CD4-positive, CD25-positive, alpha-beta regulatory T cell (primary cell): ENCODE measurements at regions not wholly inside any gene's neighbourhood (a gene's known extent, or its start where the extent isn't known, plus 50 kb on each side); places are given as distances from the start of the nearest gene placed in this dataset.

Experiments used
- ATAC-seq, 2 donors: fragments of 150-1000 bp; cut with Tn5 transposase; one replicate each; pipeline ENCODE4 v1.10.0; 2021; ENCODE audit warnings: low read depth in 2 of 2, moderate number of reproducible peaks in 2 of 2, moderate library complexity in 1 of 2
- DNase-seq, 3 donors: peaks; one replicate each; pipeline versions ENCODE4 v3.0.0 to v3.0.0-alpha.2; 2012 to 2022; ENCODE audit warnings: mixed read lengths in 1 of 3
- H3K27ac ChIP-seq: one replicate; pipeline ENCODE4 v1.7.0; 2013; ENCODE audit warnings: mild to moderate bottlenecking, low read length; ENCODE audit not compliant: insufficient read depth, poor library complexity, severe bottlenecking
- H3K27me3 ChIP-seq: one replicate; pipeline ENCODE4 v1.7.0; 2013; ENCODE audit warnings: low read length; ENCODE audit not compliant: control insufficient read depth, insufficient read depth
- H3K36me3 ChIP-seq: one replicate; pipeline ENCODE4 v1.7.0; 2013; ENCODE audit warnings: mild to moderate bottlenecking, low read length, moderate library complexity; ENCODE audit not compliant: control insufficient read depth, insufficient read depth
- H3K4me1 ChIP-seq: 2 replicates; pipeline ENCODE4 v1.7.0; 2013; ENCODE audit warnings: mild to moderate bottlenecking, low read length; ENCODE audit not compliant: insufficient read depth, control insufficient read depth, poor library complexity, severe bottlenecking
- H3K4me3 ChIP-seq: one replicate; pipeline ENCODE4 v1.7.0; 2013; ENCODE audit warnings: low read depth, mild to moderate bottlenecking, low read length, moderate library complexity
- H3K9me3 ChIP-seq, 2 experiments: 1 replicate in 1 of 2; 2 replicates in 1 of 2; pipeline ENCODE4 v1.7.0; 2013; ENCODE audit warnings: low read length in 2 of 2, mild to moderate bottlenecking in 1 of 2, moderate library complexity in 1 of 2; ENCODE audit not compliant: control insufficient read depth in 2 of 2
- H3K27ac Mint-ChIP-seq, 3 donors: one replicate each; pipeline ENCODE4 v1.8.0; 2020 to 2022; ENCODE audit warnings: mild to moderate bottlenecking in 3 of 3, mixed read lengths in 3 of 3, moderate library complexity in 2 of 3
- H3K27me3 Mint-ChIP-seq: one replicate; pipeline ENCODE4 v1.8.0; 2022; ENCODE audit warnings: mild to moderate bottlenecking, mixed read lengths
- H3K36me3 Mint-ChIP-seq: one replicate; pipeline ENCODE4 v1.8.0; 2020; ENCODE audit warnings: mixed read lengths
- H3K4me1 Mint-ChIP-seq, 4 donors: one replicate each; pipeline ENCODE4 v1.8.0; 2020 to 2022; ENCODE audit warnings: mixed read lengths in 4 of 4, mild to moderate bottlenecking in 1 of 4
- H3K4me3 Mint-ChIP-seq, 4 donors: one replicate each; pipeline ENCODE4 v1.8.0; 2020 to 2022; ENCODE audit warnings: mild to moderate bottlenecking in 4 of 4, mixed read lengths in 4 of 4, moderate library complexity in 3 of 4
- H3K9me3 Mint-ChIP-seq, 7 donors: one replicate each; pipeline ENCODE4 v1.8.0; 2020 to 2022; ENCODE audit warnings: mixed read lengths in 7 of 7, mild to moderate bottlenecking in 3 of 7, moderate library complexity in 2 of 7

- Mint-ChIP-seq H3K36me3 (no peaks in the 10 kb centered on the region), H3K27me3 (no peaks in the 10 kb centered on the region), H3K27ac (no peak overlapping the region), H3K9me3 (peaks cover 0 to 4% (median 1%) of the 10 kb centered on the region in 7 donors), H3K4me3 (no peak overlapping the region), H3K4me1 (no peaks in the 10 kb centered on the region)
- Histone ChIP-seq H3K9me3 (no peaks in the 10 kb centered on the region), H3K27me3 (no peaks in the 10 kb centered on the region), H3K36me3 (no peaks in the 10 kb centered on the region), H3K4me1 (no peaks in the 10 kb centered on the region), H3K27ac (no peak overlapping the region), H3K4me3 (no peak overlapping the region)
- DNase-seq, result no peak
- no peak for ATAC-seq
These were observed 213.6 kb upstream of the VEGFC start for GRCh38 chr4:177006331-177006730.

- Mint-ChIP-seq H3K4me1 (no peaks in the 10 kb centered on the region), H3K27me3 (no peaks in the 10 kb centered on the region), H3K9me3 (peaks cover 2 to 4% (median 3%) of the 10 kb centered on the region in 7 donors), H3K27ac (no peak overlapping the region), H3K36me3 (no peaks in the 10 kb centered on the region), H3K4me3 (no peak overlapping the region)
- Histone ChIP-seq H3K36me3 (no peaks in the 10 kb centered on the region), H3K4me1 (no peaks in the 10 kb centered on the region), H3K9me3 (no peaks in the 10 kb centered on the region), H3K4me3 (no peak overlapping the region), H3K27me3 (no peaks in the 10 kb centered on the region), H3K27ac (no peak overlapping the region)
- DNase-seq (no peak), ATAC-seq (no peak)
These were observed 215.5 kb upstream of the VEGFC start for GRCh38 chr4:177008071-177008835.

GRCh38 chr4:177008836-177009501 is 216.2 kb upstream of the VEGFC start:
- H3K27ac Mint-ChIP-seq, result no peak overlapping the region
- H3K36me3 Mint-ChIP-seq, result no peaks in the 10 kb centered on the region
- no peak for ATAC-seq
- H3K9me3 Mint-ChIP-seq, result peaks cover 2 to 9% (median 4%) of the 10 kb centered on the region in 7 donors
- Histone ChIP-seq H3K9me3 (no peaks in the 10 kb centered on the region), H3K27me3 (no peaks in the 10 kb centered on the region), H3K4me1 (no peaks in the 10 kb centered on the region), H3K27ac (no peak overlapping the region), H3K36me3 (no peaks in the 10 kb centered on the region), H3K4me3 (no peak overlapping the region)
- H3K27me3 Mint-ChIP-seq, result no peaks in the 10 kb centered on the region
- no peak overlapping the region for H3K4me3 Mint-ChIP-seq
- no peaks in the 10 kb centered on the region for H3K4me1 Mint-ChIP-seq
- DNase-seq, result no peak

- H3K36me3 ChIP-seq, result no peaks in the 10 kb centered on the region
- ATAC-seq, result no peak
- no peak overlapping the region for H3K27ac Mint-ChIP-seq
- peaks cover 0 to 9% (median 4%) of the 10 kb centered on the region in 7 donors for H3K9me3 Mint-ChIP-seq
- no peaks in the 10 kb centered on the region for H3K27me3 ChIP-seq
- H3K4me3 Mint-ChIP-seq, result no peak overlapping the region
- H3K4me3 ChIP-seq, result no peak overlapping the region
- H3K9me3 ChIP-seq, result no peaks in the 10 kb centered on the region
- no peaks in the 10 kb centered on the region for H3K36me3 Mint-ChIP-seq
- DNase-seq, result no peak
- H3K4me1 ChIP-seq, result no peaks in the 10 kb centered on the region
- no peaks in the 10 kb centered on the region for H3K27me3 Mint-ChIP-seq
- no peak overlapping the region for H3K27ac ChIP-seq
- no peaks in the 10 kb centered on the region for H3K4me1 Mint-ChIP-seq
These were observed 217.7 kb upstream of the VEGFC start for GRCh38 chr4:177010418-177010817.

- no peaks in the 10 kb centered on the region for H3K27me3 ChIP-seq
- Mint-ChIP-seq H3K9me3 (peaks cover 0 to 13% (median 4%) of the 10 kb centered on the region in 7 donors), H3K27ac (no peak overlapping the region), H3K27me3 (no peaks in the 10 kb centered on the region), H3K4me1 (no peaks in the 10 kb centered on the region), H3K36me3 (no peaks in the 10 kb centered on the region), H3K4me3 (no peak overlapping the region)
- H3K4me3 ChIP-seq, result no peak overlapping the region
- H3K27ac ChIP-seq, result no peak overlapping the region
- no peaks in the 10 kb centered on the region for H3K36me3 ChIP-seq
- DNase-seq (no peak), ATAC-seq (no peak)
- no peaks in the 10 kb centered on the region for H3K4me1 ChIP-seq
- H3K9me3 ChIP-seq, result no peaks in the 10 kb centered on the region
These were observed 220.3 kb upstream of the VEGFC start for GRCh38 chr4:177012918-177013545.

- H3K4me1 Mint-ChIP-seq, result no peaks in the 10 kb centered on the region
- peaks cover 0 to 26% (median 6%) of the 10 kb centered on the region in 7 donors for H3K9me3 Mint-ChIP-seq
- Histone ChIP-seq H3K36me3 (no peaks in the 10 kb centered on the region), H3K4me3 (no peak overlapping the region), H3K9me3 (no peaks in the 10 kb centered on the region), H3K4me1 (no peaks in the 10 kb centered on the region), H3K27ac (no peak overlapping the region), H3K27me3 (no peaks in the 10 kb centered on the region)
- DNase-seq (no peak), ATAC-seq (no peak)
- no peaks in the 10 kb centered on the region for H3K36me3 Mint-ChIP-seq
- no peak overlapping the region for H3K27ac Mint-ChIP-seq
- H3K27me3 Mint-ChIP-seq, result no peaks in the 10 kb centered on the region
- H3K4me3 Mint-ChIP-seq, result no peak overlapping the region
These were observed 223.9 kb upstream of the VEGFC start for GRCh38 chr4:177016541-177017141.

GRCh38 chr4:177023951-177024350 is 231.2 kb upstream of the VEGFC start:
- H3K9me3 Mint-ChIP-seq, result peaks cover 0 to 29% (median 3%) of the 10 kb centered on the region in 7 donors
- no peak overlapping the region for H3K4me3 Mint-ChIP-seq
- H3K36me3 ChIP-seq, result no peaks in the 10 kb centered on the region
- H3K27ac Mint-ChIP-seq, result no peak overlapping the region
- ATAC-seq, result no peak
- H3K27me3 Mint-ChIP-seq, result no peaks in the 10 kb centered on the region
- H3K4me3 ChIP-seq, result no peak overlapping the region
- H3K36me3 Mint-ChIP-seq, result no peaks in the 10 kb centered on the region
- DNase-seq, result no peak
- H3K27me3 ChIP-seq, result no peaks in the 10 kb centered on the region
- H3K27ac ChIP-seq, result no peak overlapping the region
- H3K4me1 ChIP-seq, result no peaks in the 10 kb centered on the region
- no peaks in the 10 kb centered on the region for H3K4me1 Mint-ChIP-seq
- H3K9me3 ChIP-seq, result no peaks in the 10 kb centered on the region
